GM12864 (cell line): ENCODE measurements at regions not wholly inside any gene's neighbourhood (a gene's known extent, or its start where the extent isn't known, plus 50 kb on each side); places are given as distances from the start of the nearest gene placed in this dataset.

Experiments
- DNase-seq: peaks from one replicate; pipeline ENCODE4 v3.0.0-alpha.2; 2011; ENCODE audit warnings: low read depth
- H3K4me3 ChIP-seq: 2 replicates; pipeline ENCODE4 v1.5.1; 2011; ENCODE audit warnings: mild to moderate bottlenecking, low read depth, low read length, control low read depth
- CTCF ChIP-seq: IDR thresholded peaks from 2 replicates; pipeline ENCODE4 v1.5.1; 2011; ENCODE audit warnings: low read depth, mild to moderate bottlenecking, moderate library complexity, low read length, control low read depth, inconsistent platforms; ENCODE audit errors: missing control alignments

GRCh38 chr5:124808842-124809268 is 62.4 kb upstream of the ZNF608 start:
- no peak for DNase-seq
- no peak for TF ChIP-seq CTCF
- no peak overlapping the region for H3K4me3 ChIP-seq

- H3K4me3 ChIP-seq: no peak overlapping the region
- TF ChIP-seq CTCF: no peak
- no peak for DNase-seq
Observed at GRCh38 chr5:124810396-124811006, 64.1 kb upstream of the ZNF608 start.

- DNase-seq: no peak
- TF ChIP-seq CTCF: no peak
- H3K4me3 ChIP-seq: no peak overlapping the region
Observed at GRCh38 chr5:124812771-124813358, 66.4 kb upstream of the ZNF608 start.

GRCh38 chr5:124816381-124816780 is 69.9 kb upstream of the ZNF608 start:
- no peak for DNase-seq
- H3K4me3 ChIP-seq: no peak overlapping the region
- no peak for TF ChIP-seq CTCF

GRCh38 chr5:124819201-124819600 is 72.8 kb upstream of the ZNF608 start:
- TF ChIP-seq CTCF: no peak
- DNase-seq: no peak
- H3K4me3 ChIP-seq: no peak overlapping the region

- no peak for TF ChIP-seq CTCF
- no peak for DNase-seq
- no peak overlapping the region for H3K4me3 ChIP-seq
Observed at GRCh38 chr5:124822647-124823046, 76.2 kb upstream of the ZNF608 start.

- DNase-seq: no peak
- H3K4me3 ChIP-seq: no peak overlapping the region
- no peak for TF ChIP-seq CTCF
Observed at GRCh38 chr5:124823380-124823779, 76.9 kb upstream of the ZNF608 start.
